MM.1S (cell line): ENCODE measurements at regions not wholly inside any gene's neighbourhood (a gene's known extent, or its start where the extent isn't known, plus 50 kb on each side); places are given as distances from the start of the nearest gene placed in this dataset.

Source experiments
- DNase-seq: peaks from one replicate; pipeline ENCODE4 v3.0.0-alpha.2; 2015
- H2AFZ ChIP-seq: fragments of 300-600 bp; sonication (generic); 2 replicates; pipeline ENCODE4 v1.6.0; 2016; ENCODE audit warnings: antibody characterized with exemption, low read length
- H3F3A ChIP-seq: fragments of 300-600 bp; sonication (generic); 2 replicates; pipeline ENCODE4 v1.6.1; 2016; ENCODE audit warnings: mild to moderate bottlenecking, antibody characterized with exemption, low read length, moderate library complexity, mixed read lengths; ENCODE audit not compliant: insufficient read depth
- H3K27ac ChIP-seq: fragments of 300-600 bp; sonication (generic); 2 replicates; pipeline ENCODE4 v1.5.1; 2016; ENCODE audit warnings: mild to moderate bottlenecking, low read length
- H3K27me3 ChIP-seq: fragments of 300-600 bp; sonication (generic); replicated peaks from 2 replicates; pipeline ENCODE4 v1.6.0; 2016; ENCODE audit warnings: low read length; ENCODE audit not compliant: insufficient read depth
- H3K36me3 ChIP-seq: fragments of 300-600 bp; sonication (generic); replicated peaks from 2 replicates; pipeline ENCODE4 v1.6.1; 2016; ENCODE audit warnings: mild to moderate bottlenecking, low read length, mixed read lengths; ENCODE audit not compliant: insufficient read depth
- H3K4me1 ChIP-seq: fragments of 300-600 bp; sonication (generic); 2 replicates; pipeline ENCODE4 v1.6.1; 2016; ENCODE audit warnings: low read length, mixed read lengths
- H3K4me2 ChIP-seq: fragments of 300-600 bp; sonication (generic); 2 replicates; pipeline ENCODE4 v1.6.0; 2016; ENCODE audit warnings: low read depth, low read length
- H3K4me3 ChIP-seq: fragments of 300-600 bp; sonication (generic); 2 replicates; pipeline ENCODE4 v1.5.1; 2016; ENCODE audit warnings: low read length, mixed read lengths
- H3K79me2 ChIP-seq: fragments of 300-600 bp; sonication (generic); 2 replicates; pipeline ENCODE4 v1.6.1; 2016; ENCODE audit warnings: mixed run types, low read length, mixed read lengths
- H3K9ac ChIP-seq: fragments of 300-600 bp; sonication (generic); 2 replicates; pipeline ENCODE4 v1.6.1; 2016; ENCODE audit warnings: low read length, mixed read lengths
- H3K9me2 ChIP-seq: fragments of 300-600 bp; sonication (generic); replicated peaks from 2 replicates; pipeline ENCODE4 v1.6.1; 2016; ENCODE audit warnings: mild to moderate bottlenecking, low read length, mixed read lengths; ENCODE audit not compliant: insufficient read depth
- H3K9me3 ChIP-seq: fragments of 300-600 bp; sonication (generic); replicated peaks from 2 replicates; pipeline ENCODE4 v1.6.1; 2016; ENCODE audit warnings: mild to moderate bottlenecking, low read length, mixed read lengths; ENCODE audit not compliant: insufficient read depth
- H4K20me1 ChIP-seq: fragments of 300-600 bp; sonication (generic); 2 replicates; pipeline ENCODE4 v1.6.1; 2016; ENCODE audit warnings: mild to moderate bottlenecking, low read length, moderate library complexity, mixed read lengths; ENCODE audit not compliant: insufficient read depth
- EZH2 ChIP-seq: fragments of 300-600 bp; sonication (generic); optimal IDR thresholded peaks from 2 replicates; pipeline ENCODE3; 2017; ENCODE audit warnings: low read depth, mild to moderate bottlenecking, antibody characterized with exemption, low read length, mixed read lengths
- EZH2phosphoT487 ChIP-seq: fragments of 300-600 bp; sonication (generic); IDR thresholded peaks from 2 replicates; pipeline ENCODE4 v1.6.1; 2018; ENCODE audit warnings: antibody characterized with exemption, low read length
- TF ChIP-seq, protein P1 (sequence below): fragments of 300-600 bp; sonication (generic); IDR thresholded peaks from 2 replicates; pipeline ENCODE4 v1.5.1; 2016; ENCODE audit warnings: antibody characterized with exemption, low read length, mixed read lengths

GRCh38 chr13:83333614-83334388 lies 548.5 kb downstream of the SLITRK1 start:
- Histone ChIP-seq H2AFZ (no peak overlapping the region), H3K79me2 (no peaks in the 10 kb centered on the region), H3K9me3 (no peaks in the 10 kb centered on the region), H3K36me3 (no peaks in the 10 kb centered on the region), H3K4me2 (no peak overlapping the region), H3K27ac (no peak overlapping the region), H3K9me2 (no peaks in the 10 kb centered on the region), H3K27me3 (no peaks in the 10 kb centered on the region), H3K4me3 (no peak overlapping the region), H4K20me1 (no peaks in the 10 kb centered on the region), H3F3A (no peaks in the 10 kb centered on the region), H3K4me1 (no peaks in the 10 kb centered on the region), H3K9ac (no peak overlapping the region)
- TF ChIP-seq EZH2phosphoT487 = no peak
- TF ChIP-seq, protein P1, sequence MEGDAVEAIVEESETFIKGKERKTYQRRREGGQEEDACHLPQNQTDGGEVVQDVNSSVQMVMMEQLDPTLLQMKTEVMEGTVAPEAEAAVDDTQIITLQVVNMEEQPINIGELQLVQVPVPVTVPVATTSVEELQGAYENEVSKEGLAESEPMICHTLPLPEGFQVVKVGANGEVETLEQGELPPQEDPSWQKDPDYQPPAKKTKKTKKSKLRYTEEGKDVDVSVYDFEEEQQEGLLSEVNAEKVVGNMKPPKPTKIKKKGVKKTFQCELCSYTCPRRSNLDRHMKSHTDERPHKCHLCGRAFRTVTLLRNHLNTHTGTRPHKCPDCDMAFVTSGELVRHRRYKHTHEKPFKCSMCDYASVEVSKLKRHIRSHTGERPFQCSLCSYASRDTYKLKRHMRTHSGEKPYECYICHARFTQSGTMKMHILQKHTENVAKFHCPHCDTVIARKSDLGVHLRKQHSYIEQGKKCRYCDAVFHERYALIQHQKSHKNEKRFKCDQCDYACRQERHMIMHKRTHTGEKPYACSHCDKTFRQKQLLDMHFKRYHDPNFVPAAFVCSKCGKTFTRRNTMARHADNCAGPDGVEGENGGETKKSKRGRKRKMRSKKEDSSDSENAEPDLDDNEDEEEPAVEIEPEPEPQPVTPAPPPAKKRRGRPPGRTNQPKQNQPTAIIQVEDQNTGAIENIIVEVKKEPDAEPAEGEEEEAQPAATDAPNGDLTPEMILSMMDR = no peak
- no peak for TF ChIP-seq EZH2
- DNase-seq = no peak

- H3F3A ChIP-seq = no peaks in the 10 kb centered on the region
- H2AFZ ChIP-seq = no peak overlapping the region
- H3K27ac ChIP-seq = no peak overlapping the region
- no peaks in the 10 kb centered on the region for H3K9me3 ChIP-seq
- no peaks in the 10 kb centered on the region for H4K20me1 ChIP-seq
- TF ChIP-seq EZH2 (no peak), EZH2phosphoT487 (no peak)
- TF ChIP-seq, protein P1 = no peak
- no peaks in the 10 kb centered on the region for H3K27me3 ChIP-seq
- H3K9me2 ChIP-seq = no peaks in the 10 kb centered on the region
- DNase-seq = no peak
- H3K9ac ChIP-seq = no peak overlapping the region
- H3K4me3 ChIP-seq = no peak overlapping the region
- no peaks in the 10 kb centered on the region for H3K79me2 ChIP-seq
- no peaks in the 10 kb centered on the region for H3K36me3 ChIP-seq
- H3K4me1 ChIP-seq = no peaks in the 10 kb centered on the region
- no peak overlapping the region for H3K4me2 ChIP-seq
Measured at GRCh38 chr13:83332751-83333150, 549.5 kb downstream of the SLITRK1 start.

GRCh38 chr13:83327091-83327490 lies 555.2 kb downstream of the SLITRK1 start:
- H3K79me2 ChIP-seq = no peaks in the 10 kb centered on the region
- no peaks in the 10 kb centered on the region for H3K9me3 ChIP-seq
- TF ChIP-seq, protein P1 = no peak
- no peak for TF ChIP-seq EZH2phosphoT487
- no peak for TF ChIP-seq EZH2
- no peak overlapping the region for H3K4me2 ChIP-seq
- H3K4me3 ChIP-seq = no peak overlapping the region
- H4K20me1 ChIP-seq = no peaks in the 10 kb centered on the region
- H3F3A ChIP-seq = no peaks in the 10 kb centered on the region
- H3K9ac ChIP-seq = no peak overlapping the region
- no peak overlapping the region for H3K27ac ChIP-seq
- no peaks in the 10 kb centered on the region for H3K36me3 ChIP-seq
- H3K9me2 ChIP-seq = no peaks in the 10 kb centered on the region
- no peak overlapping the region for H2AFZ ChIP-seq
- no peaks in the 10 kb centered on the region for H3K27me3 ChIP-seq
- no peak for DNase-seq
- H3K4me1 ChIP-seq = no peaks in the 10 kb centered on the region
